ENCODE measurements at regions not wholly inside any gene's neighbourhood (a gene's known extent, or its start where the extent isn't known, plus 50 kb on each side); places are given as distances from the start of the nearest gene placed in this dataset.

DNA sequence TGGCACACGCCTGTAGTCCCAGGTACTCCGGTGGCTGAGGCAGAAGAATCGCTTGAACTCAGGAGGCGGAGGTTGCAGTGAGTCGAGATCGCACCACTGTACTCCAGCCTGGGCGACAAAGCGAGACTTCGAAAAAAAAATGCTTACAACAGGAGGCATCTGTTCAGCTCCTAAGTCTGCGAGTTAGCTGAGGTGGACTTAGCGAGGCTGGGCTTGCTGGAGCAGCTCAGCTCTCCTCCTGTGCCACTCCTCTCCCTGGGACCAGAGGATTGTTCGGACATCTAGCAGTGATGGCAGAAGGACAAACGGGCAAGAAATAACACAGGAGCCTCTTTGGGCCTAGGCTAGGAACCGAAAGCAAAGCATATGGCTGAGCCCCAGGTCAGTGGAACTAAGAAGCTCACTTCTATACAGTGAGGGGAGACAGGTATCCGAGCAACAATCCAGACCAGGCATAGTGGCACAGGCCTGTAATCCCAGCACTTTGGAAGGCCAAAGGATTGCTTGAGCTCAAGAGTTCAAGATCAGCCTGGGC lies 260.1 kb downstream of the GLI2 start:
- no peaks in the 10 kb centered on the region for H3K27me3 ChIP-seq (ENCODE audit: control insufficient read depth, insufficient read depth, low read length)
- H3K9me3 ChIP-seq (ENCODE audit: control insufficient read depth, low read length), result no peaks in the 10 kb centered on the region
- no peak overlapping the region for H3K9ac ChIP-seq (ENCODE audit: low read length)
- no peaks in the 10 kb centered on the region for H3K36me3 ChIP-seq (ENCODE audit: control insufficient read depth, insufficient read depth, low read length)
- H3K4me3 ChIP-seq (ENCODE audit: low read length), result no peak overlapping the region
- H3K4me1 ChIP-seq (ENCODE audit: control insufficient read depth, insufficient read depth, low read length), result no peaks in the 10 kb centered on the region

DNA sequence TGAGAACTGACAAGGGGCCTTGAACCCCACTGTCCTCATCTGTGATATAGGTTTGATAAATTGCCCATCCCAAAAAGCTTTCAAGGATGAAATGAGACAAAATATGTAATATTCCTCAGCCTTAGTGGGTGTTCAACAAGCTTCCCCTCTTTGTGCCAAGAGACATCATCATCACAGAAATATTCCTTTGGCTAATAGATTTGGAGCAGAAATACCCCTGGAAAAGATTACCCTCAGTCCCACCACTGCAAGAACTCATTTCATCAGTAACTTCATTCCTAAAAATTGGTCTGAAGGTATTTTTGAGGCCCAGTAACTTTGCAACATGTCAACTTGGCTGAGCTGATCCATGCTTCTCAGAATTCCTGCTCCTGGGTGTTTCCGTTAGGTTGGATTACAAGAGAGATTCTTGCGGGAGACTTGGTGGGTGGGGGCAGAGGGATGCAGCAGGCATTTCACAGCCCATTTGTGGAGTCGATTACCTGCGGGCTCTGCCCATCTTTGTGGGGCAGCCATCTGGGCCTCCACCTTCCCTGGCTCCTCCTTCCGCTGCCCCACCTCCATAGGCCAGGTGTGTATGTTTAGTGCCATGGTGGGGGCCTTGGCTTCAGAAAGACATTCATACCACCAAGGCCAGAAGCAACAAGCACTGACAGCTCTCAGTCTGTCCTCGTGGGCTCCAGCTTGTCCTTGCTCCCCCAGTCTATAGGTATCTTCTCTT lies 263.9 kb downstream of the GLI2 start:
- Histone ChIP-seq H3K4me3 (ENCODE audit: low read length) (no peak overlapping the region), H3K9me3 (ENCODE audit: control insufficient read depth, low read length) (no peaks in the 10 kb centered on the region), H3K36me3 (ENCODE audit: control insufficient read depth, insufficient read depth, low read length) (no peaks in the 10 kb centered on the region), H3K9ac (ENCODE audit: low read length) (no peak overlapping the region), H3K27me3 (ENCODE audit: control insufficient read depth, insufficient read depth, low read length) (no peaks in the 10 kb centered on the region), H3K4me1 (ENCODE audit: control insufficient read depth, insufficient read depth, low read length) (peaks cover 16% of the 10 kb centered on the region)

DNA sequence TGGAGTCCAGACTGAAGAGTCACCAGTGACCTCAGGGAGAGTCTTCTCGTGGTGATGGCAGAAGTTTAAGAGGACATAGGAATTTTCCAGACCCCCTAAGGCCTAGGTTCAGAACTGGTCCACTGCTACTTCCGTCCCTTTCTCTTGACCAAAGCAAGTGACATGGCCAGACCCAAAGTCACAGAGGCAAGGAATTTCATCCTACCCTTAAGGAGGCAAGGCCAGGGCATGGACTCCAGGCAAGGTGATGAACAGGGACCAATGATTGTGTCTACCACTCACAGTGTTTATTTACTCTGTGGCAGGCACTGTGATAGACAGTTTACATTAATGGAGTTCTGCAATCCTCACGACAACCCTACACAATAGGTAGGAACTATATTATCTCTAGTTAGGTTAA lies 265.1 kb downstream of the GLI2 start:
- Histone ChIP-seq H3K4me3 (ENCODE audit: low read length) (no peak overlapping the region), H3K27me3 (ENCODE audit: control insufficient read depth, insufficient read depth, low read length) (no peaks in the 10 kb centered on the region), H3K36me3 (ENCODE audit: control insufficient read depth, insufficient read depth, low read length) (no peaks in the 10 kb centered on the region), H3K9ac (ENCODE audit: low read length) (no peak overlapping the region), H3K9me3 (ENCODE audit: control insufficient read depth, low read length) (no peaks in the 10 kb centered on the region), H3K4me1 (ENCODE audit: control insufficient read depth, insufficient read depth, low read length) (peaks cover 16% of the 10 kb centered on the region)

DNA sequence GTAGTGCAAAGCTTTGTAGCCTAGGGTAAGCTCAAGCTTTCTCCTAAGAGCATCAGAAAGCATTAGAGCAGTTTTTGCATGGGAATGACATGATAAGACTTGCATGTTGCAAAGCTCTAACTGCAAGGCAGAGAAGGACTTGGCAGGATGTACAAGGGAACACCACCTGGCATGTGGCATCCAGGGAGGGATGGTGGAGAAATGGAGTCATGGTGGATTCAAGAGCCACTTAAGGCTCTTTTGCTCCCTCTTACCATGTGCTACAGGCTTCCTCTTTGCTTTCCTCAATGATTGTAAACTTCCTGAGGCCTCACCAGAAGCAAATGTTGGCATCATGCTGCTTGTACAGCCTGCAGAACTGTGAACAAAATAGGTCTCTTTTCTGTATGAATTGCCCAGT lies 266.0 kb downstream of the GLI2 start:
- Histone ChIP-seq H3K4me3 (ENCODE audit: low read length) (no peak overlapping the region), H3K9ac (ENCODE audit: low read length) (no peak overlapping the region), H3K27me3 (ENCODE audit: control insufficient read depth, insufficient read depth, low read length) (no peaks in the 10 kb centered on the region), H3K9me3 (ENCODE audit: control insufficient read depth, low read length) (no peaks in the 10 kb centered on the region), H3K4me1 (ENCODE audit: control insufficient read depth, insufficient read depth, low read length) (peaks cover 16% of the 10 kb centered on the region), H3K36me3 (ENCODE audit: control insufficient read depth, insufficient read depth, low read length) (no peaks in the 10 kb centered on the region)

DNA sequence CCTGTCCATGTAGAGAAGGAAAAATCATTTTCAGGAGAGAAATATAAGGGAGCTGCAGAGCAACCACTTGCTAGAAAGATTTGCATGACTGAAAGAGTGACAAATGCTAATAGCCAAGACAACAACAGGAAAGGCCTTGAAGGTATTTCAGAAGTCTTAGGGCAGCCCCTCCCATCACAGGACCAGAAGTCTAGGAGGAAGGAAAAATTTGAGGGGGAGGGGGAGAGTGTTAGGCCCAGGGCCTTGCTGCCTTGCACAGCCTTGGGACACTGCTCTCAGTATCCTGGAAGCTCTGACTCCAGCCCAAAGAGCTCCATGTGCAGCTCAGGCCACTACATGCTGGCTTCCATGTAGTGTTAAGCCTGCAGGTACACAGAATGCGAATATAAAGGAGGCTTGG lies 266.9 kb downstream of the GLI2 start:
- peaks cover 26% of the 10 kb centered on the region for H3K4me1 ChIP-seq (ENCODE audit: control insufficient read depth, insufficient read depth, low read length)
- H3K27me3 ChIP-seq (ENCODE audit: control insufficient read depth, insufficient read depth, low read length), result no peaks in the 10 kb centered on the region
- H3K9me3 ChIP-seq (ENCODE audit: control insufficient read depth, low read length), result no peaks in the 10 kb centered on the region
- no peak overlapping the region for H3K9ac ChIP-seq (ENCODE audit: low read length)
- no peak overlapping the region for H3K4me3 ChIP-seq (ENCODE audit: low read length)
- H3K36me3 ChIP-seq (ENCODE audit: control insufficient read depth, insufficient read depth, low read length), result no peaks in the 10 kb centered on the region

DNA sequence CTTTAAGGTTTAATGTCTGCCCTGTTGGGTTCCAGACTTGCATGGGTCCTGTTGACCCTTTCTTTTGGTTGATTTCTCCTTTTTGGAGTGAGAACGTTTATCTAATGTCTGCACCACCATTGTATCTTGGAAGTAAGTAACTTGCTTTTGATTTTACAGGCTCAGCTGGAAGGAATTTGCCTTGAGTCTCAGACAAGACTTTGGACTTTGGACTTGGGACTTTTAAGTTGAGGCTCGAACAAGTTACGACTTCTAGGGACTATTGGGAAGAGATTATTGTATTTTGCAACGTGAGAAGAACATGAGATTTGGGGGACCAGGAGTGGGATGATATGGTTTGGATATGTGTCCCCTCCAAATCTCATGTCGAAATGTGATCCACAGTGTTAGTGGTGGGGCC lies 267.7 kb downstream of the GLI2 start:
- H3K9ac ChIP-seq (ENCODE audit: low read length), result no peak overlapping the region
- H3K4me1 ChIP-seq (ENCODE audit: control insufficient read depth, insufficient read depth, low read length), result peaks cover 32% of the 10 kb centered on the region
- no peaks in the 10 kb centered on the region for H3K36me3 ChIP-seq (ENCODE audit: control insufficient read depth, insufficient read depth, low read length)
- H3K4me3 ChIP-seq (ENCODE audit: low read length), result no peak overlapping the region
- H3K27me3 ChIP-seq (ENCODE audit: control insufficient read depth, insufficient read depth, low read length), result no peaks in the 10 kb centered on the region
- H3K9me3 ChIP-seq (ENCODE audit: control insufficient read depth, low read length), result no peaks in the 10 kb centered on the region

DNA sequence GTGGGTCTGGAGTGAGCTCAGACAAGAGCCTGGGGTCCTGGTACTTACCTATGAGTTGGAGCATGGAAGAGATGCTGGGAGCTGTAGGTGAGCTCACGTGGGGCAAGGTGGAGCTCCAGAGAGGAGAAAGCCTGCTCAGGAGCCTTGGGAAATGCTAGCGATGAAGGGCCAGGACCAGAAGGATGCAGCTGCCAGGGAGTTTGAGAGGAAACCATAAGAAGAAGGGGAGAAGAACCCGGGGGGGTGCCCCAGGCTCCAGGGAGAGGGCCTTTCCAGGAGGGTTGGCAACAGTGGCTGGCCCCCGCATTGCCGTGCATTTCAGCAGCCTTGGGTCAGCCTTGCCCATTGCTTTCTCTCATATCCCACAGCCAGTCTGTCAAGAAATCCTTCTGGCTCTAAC lies 268.7 kb downstream of the GLI2 start:
- Histone ChIP-seq H3K36me3 (ENCODE audit: control insufficient read depth, insufficient read depth, low read length) (no peaks in the 10 kb centered on the region), H3K4me1 (ENCODE audit: control insufficient read depth, insufficient read depth, low read length) (peaks cover 32% of the 10 kb centered on the region), H3K27me3 (ENCODE audit: control insufficient read depth, insufficient read depth, low read length) (no peaks in the 10 kb centered on the region), H3K4me3 (ENCODE audit: low read length) (no peak overlapping the region), H3K9me3 (ENCODE audit: control insufficient read depth, low read length) (no peaks in the 10 kb centered on the region), H3K9ac (ENCODE audit: low read length) (no peak overlapping the region)

DNA sequence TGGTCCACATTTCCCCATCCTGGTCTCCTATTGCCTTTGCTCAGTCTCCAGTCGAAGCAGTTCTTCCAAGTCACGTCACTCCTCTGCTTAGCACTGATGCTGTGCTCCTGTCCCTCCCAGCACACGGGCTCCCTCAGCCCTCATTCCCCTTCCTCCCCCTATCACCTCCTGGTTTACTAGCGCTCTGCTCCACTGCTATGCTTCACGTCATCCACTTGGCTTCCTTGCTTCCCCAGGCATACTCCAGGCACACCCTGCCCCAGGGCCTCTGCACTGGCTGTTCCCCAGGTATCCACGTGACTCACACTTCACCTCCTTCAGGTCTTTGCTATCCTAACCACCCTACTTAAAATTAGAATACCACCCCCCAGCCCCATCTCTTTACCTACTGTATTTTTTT lies 269.3 kb downstream of the GLI2 start:
- Histone ChIP-seq H3K36me3 (ENCODE audit: control insufficient read depth, insufficient read depth, low read length) (no peaks in the 10 kb centered on the region), H3K9ac (ENCODE audit: low read length) (no peak overlapping the region), H3K4me3 (ENCODE audit: low read length) (no peak overlapping the region), H3K27me3 (ENCODE audit: control insufficient read depth, insufficient read depth, low read length) (no peaks in the 10 kb centered on the region), H3K4me1 (ENCODE audit: control insufficient read depth, insufficient read depth, low read length) (peaks cover 32% of the 10 kb centered on the region), H3K9me3 (ENCODE audit: control insufficient read depth, low read length) (no peaks in the 10 kb centered on the region)

DNA sequence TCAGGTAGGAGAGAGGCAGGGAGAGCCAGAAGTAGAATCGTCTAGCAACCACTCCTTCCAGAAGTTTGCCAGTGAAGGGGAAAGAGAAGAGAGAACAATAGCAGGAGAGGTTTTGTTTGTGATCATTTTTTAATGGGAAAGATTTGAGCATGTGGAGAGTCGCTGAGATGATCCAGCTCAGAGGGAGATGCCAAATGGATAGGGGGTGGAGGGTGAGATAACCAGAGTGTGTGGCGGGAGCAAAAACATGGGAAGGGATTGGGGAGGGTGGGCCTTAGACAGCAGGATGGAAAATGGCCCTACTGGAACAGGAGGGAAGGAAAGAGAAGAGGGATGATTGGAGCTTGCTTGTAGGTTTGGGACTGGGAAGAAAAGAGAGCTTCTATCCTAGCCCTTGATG lies 269.8 kb downstream of the GLI2 start:
- peaks cover 32% of the 10 kb centered on the region for H3K4me1 ChIP-seq (ENCODE audit: control insufficient read depth, insufficient read depth, low read length)

DNA sequence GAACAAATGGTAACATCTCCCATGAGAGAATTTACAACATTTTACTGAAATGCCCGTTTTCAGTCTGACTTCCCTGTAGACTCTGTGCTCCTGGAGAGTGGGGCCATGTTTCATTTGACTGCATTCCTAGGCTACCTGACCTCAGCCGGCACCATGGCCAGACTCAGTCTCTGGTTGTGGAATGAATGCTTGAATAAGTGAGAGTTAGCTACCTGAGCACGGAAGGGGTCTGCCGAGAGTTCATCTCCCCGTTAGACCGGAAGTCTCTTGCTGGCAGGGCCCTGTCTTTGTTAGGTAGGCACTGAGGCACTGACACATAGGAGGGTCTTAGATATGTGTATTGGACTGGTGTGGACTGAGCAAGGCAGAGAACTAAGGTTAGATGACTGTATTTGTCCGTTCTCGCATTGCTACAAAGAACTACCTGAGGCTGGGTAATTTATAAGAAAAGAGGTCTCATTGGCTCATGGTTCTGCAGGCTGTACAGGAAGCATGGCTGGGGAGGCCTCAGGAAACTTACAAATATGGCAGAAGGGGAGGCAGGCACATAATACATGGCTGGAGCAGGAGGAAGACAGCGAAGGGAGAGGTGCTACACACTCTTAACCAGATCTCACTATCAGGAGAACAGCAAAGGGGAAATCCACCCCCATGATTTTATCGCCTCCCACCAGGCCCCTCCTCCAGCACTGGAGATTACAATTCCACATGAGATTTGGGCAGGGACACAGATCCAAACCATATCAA lies 271.2 kb downstream of the GLI2 start:
- H3K4me3 ChIP-seq (ENCODE audit: low read length), result no peak overlapping the region
- H3K4me1 ChIP-seq (ENCODE audit: control insufficient read depth, insufficient read depth, low read length), result peaks cover 32% of the 10 kb centered on the region
- no peaks in the 10 kb centered on the region for H3K9me3 ChIP-seq (ENCODE audit: control insufficient read depth, low read length)
- H3K36me3 ChIP-seq (ENCODE audit: control insufficient read depth, insufficient read depth, low read length), result no peaks in the 10 kb centered on the region
- H3K9ac ChIP-seq (ENCODE audit: low read length), result no peak overlapping the region
- H3K27me3 ChIP-seq (ENCODE audit: control insufficient read depth, insufficient read depth, low read length), result no peaks in the 10 kb centered on the region

More for the DNA sequence above, 269.8 kb downstream of the GLI2 start:
- Histone ChIP-seq H3K9ac (ENCODE audit: low read length) (no peak overlapping the region), H3K27me3 (ENCODE audit: control insufficient read depth, insufficient read depth, low read length) (no peaks in the 10 kb centered on the region), H3K36me3 (ENCODE audit: control insufficient read depth, insufficient read depth, low read length) (no peaks in the 10 kb centered on the region), H3K4me3 (ENCODE audit: low read length) (no peak overlapping the region), H3K9me3 (ENCODE audit: control insufficient read depth, low read length) (no peaks in the 10 kb centered on the region)

DNA sequence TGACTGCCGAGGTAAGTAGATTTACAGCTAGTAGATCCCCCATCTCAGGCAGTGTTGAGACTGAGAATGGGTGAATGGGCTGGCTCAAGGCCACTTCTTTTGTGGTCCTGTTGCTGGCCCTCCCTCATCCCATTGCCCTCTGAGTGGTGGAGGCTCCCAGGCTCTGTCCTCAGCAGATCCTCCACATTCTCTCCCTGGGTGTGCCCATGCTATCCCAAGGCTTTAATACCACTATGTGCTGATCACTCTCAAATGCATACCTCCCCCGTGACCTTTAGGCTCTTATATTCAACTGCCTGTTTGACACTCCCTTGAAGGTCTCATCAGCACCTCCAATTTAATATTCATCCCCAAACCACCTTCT lies 271.8 kb downstream of the GLI2 start:
- H3K36me3 ChIP-seq (ENCODE audit: control insufficient read depth, insufficient read depth, low read length), result no peaks in the 10 kb centered on the region
- no peak overlapping the region for H3K9ac ChIP-seq (ENCODE audit: low read length)
- peaks cover 32% of the 10 kb centered on the region for H3K4me1 ChIP-seq (ENCODE audit: control insufficient read depth, insufficient read depth, low read length)
- no peaks in the 10 kb centered on the region for H3K9me3 ChIP-seq (ENCODE audit: control insufficient read depth, low read length)
- H3K4me3 ChIP-seq (ENCODE audit: low read length), result no peak overlapping the region
- no peaks in the 10 kb centered on the region for H3K27me3 ChIP-seq (ENCODE audit: control insufficient read depth, insufficient read depth, low read length)

DNA sequence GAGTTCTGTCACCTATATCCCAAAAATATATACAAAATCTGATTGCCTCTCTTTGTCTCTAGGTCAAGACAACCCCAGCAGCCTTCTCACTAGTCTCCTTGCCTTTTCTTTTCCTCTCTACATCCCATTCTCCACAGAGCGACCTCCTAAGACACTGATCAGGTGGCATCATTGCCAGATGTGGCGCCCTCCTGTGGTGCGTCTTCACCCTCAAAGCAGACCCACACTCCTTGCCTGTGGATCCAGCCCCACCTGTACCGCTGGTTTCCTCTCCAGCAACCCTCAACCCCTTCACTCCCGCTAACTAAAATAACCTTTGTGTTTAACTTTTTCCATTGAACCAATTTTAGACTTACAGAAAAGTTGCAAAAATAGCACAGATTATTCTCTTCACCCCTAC lies 273.3 kb downstream of the GLI2 start:
- Histone ChIP-seq H3K27me3 (ENCODE audit: control insufficient read depth, insufficient read depth, low read length) (no peaks in the 10 kb centered on the region), H3K4me1 (ENCODE audit: control insufficient read depth, insufficient read depth, low read length) (peaks cover 18% of the 10 kb centered on the region), H3K4me3 (ENCODE audit: low read length) (no peak overlapping the region), H3K9ac (ENCODE audit: low read length) (no peak overlapping the region), H3K9me3 (ENCODE audit: control insufficient read depth, low read length) (no peaks in the 10 kb centered on the region), H3K36me3 (ENCODE audit: control insufficient read depth, insufficient read depth, low read length) (no peaks in the 10 kb centered on the region)

Data from mucosa of stomach (tissue), 1 donor.